ENCODE measurements at regions not wholly inside any gene's neighbourhood (a gene's known extent, or its start where the extent isn't known, plus 50 kb on each side); places are given as distances from the start of the nearest gene placed in this dataset.

- TF ChIP-seq CTCF (IDR thresholded peaks at IDR 0.05 in 8 of 11, conservative IDR thresholded peaks at IDR 0.05 in 3 of 11) (no peak), POLR2AphosphoS5 (IDR thresholded peaks at IDR 0.05) (no peak), POLR2A (IDR thresholded peaks at IDR 0.05) (no peak)
- Histone ChIP-seq H3K4me1 (peaks cover 0 to 5% (median 0%) of the 10 kb centered on the region in 6 donors), H3K36me3 (no peaks in the 10 kb centered on the region), H3K27ac (no peak overlapping the region), H3K4me3 (no peak overlapping the region), H3K9me3 (no peaks in the 10 kb centered on the region), H3K27me3 (replicated peaks in 1 of 7) (peaks cover 0 to 10% (median 0%) of the 10 kb centered on the region in 7 donors)
- intact Hi-C loops (cut with DNase I; ENCODE audit: low total_unique reads), result no loop called here
- WGBS, 5 donors, result 88 to 97% (median 94%) methylated on average over 1 of the region's 1 CpG
- no peak for DNase-seq
Observed at GRCh38 chr6:44507014-44507413, 119.5 kb downstream of the CDC5L start.

GRCh38 chr6:44508646-44509045 is 121.1 kb downstream of the CDC5L start:
- no peak overlapping the region for H3K4me3 ChIP-seq
- peaks cover 0 to 3% (median 0%) of the 10 kb centered on the region in 7 donors for H3K27me3 ChIP-seq (replicated peaks in 1 of 7)
- intact Hi-C loops (cut with DNase I; ENCODE audit: low total_unique reads), result no loop called here
- WGBS, 5 donors, result 85 to 100% (median 95%) methylated on average over 1 of the region's 1 CpG
- DNase-seq, result no peak
- no peaks in the 10 kb centered on the region for H3K36me3 ChIP-seq
- no peaks in the 10 kb centered on the region for H3K9me3 ChIP-seq
- H3K4me1 ChIP-seq, result peaks cover 0 to 5% (median 0%) of the 10 kb centered on the region in 6 donors
- no peak overlapping the region for H3K27ac ChIP-seq
- TF ChIP-seq POLR2A (IDR thresholded peaks at IDR 0.05) (no peak), CTCF (IDR thresholded peaks at IDR 0.05 in 8 of 11, conservative IDR thresholded peaks at IDR 0.05 in 3 of 11) (no peak), POLR2AphosphoS5 (IDR thresholded peaks at IDR 0.05) (no peak)

- Histone ChIP-seq H3K36me3 (no peaks in the 10 kb centered on the region), H3K9me3 (no peaks in the 10 kb centered on the region), H3K4me1 (no peaks in the 10 kb centered on the region), H3K27ac (no peak overlapping the region), H3K27me3 (replicated peaks in 1 of 7) (no peaks in the 10 kb centered on the region), H3K4me3 (no peak overlapping the region)
- TF ChIP-seq POLR2A (IDR thresholded peaks at IDR 0.05) (no peak), CTCF (IDR thresholded peaks at IDR 0.05 in 8 of 11, conservative IDR thresholded peaks at IDR 0.05 in 3 of 11) (no peak), POLR2AphosphoS5 (IDR thresholded peaks at IDR 0.05) (no peak)
- WGBS, 5 donors, result 59 to 84% (median 65%) methylated on average over 3 of the region's 3 CpGs
- intact Hi-C loops (cut with DNase I; ENCODE audit: low total_unique reads), result no loop called here
- DNase-seq, result no peak
Observed at GRCh38 chr6:44511126-44511525, 123.6 kb downstream of the CDC5L start.

GRCh38 chr6:44512868-44513741 is 125.6 kb downstream of the CDC5L start:
- TF ChIP-seq POLR2AphosphoS5 (IDR thresholded peaks at IDR 0.05), result no peak
- TF ChIP-seq POLR2A (IDR thresholded peaks at IDR 0.05), result no peak
- TF ChIP-seq CTCF (IDR thresholded peaks at IDR 0.05 in 8 of 11, conservative IDR thresholded peaks at IDR 0.05 in 3 of 11), result no peak
- WGBS, 5 donors, result 69 to 86% (median 73%) methylated on average over 7 of the region's 7 CpGs
- Histone ChIP-seq H3K4me1 (no peaks in the 10 kb centered on the region), H3K36me3 (no peaks in the 10 kb centered on the region), H3K4me3 (no peak overlapping the region), H3K9me3 (peaks cover 0 to 5% (median 0%) of the 10 kb centered on the region in 8 donors), H3K27ac (peak overlapping the region in 1 of 8 donors; percentile 1), H3K27me3 (replicated peaks in 1 of 7) (no peaks in the 10 kb centered on the region)
- DNase-seq, result no peak
- intact Hi-C loops (cut with DNase I; ENCODE audit: low total_unique reads), result no loop called here
